HL-60 (cell line): ENCODE measurements at regions not wholly inside any gene's neighbourhood (a gene's known extent, or its start where the extent isn't known, plus 50 kb on each side); places are given as distances from the start of the nearest gene placed in this dataset.

Experiments
- GABPA ChIP-seq: IDR thresholded peaks from 2 replicates; pipeline ENCODE4 v1.6.1; 2012; ENCODE audit warnings: low read depth
- POLR2AphosphoS5 ChIP-seq: IDR thresholded peaks from 2 replicates; pipeline ENCODE4 v1.6.1; 2012; ENCODE audit warnings: low read depth
- SPI1 ChIP-seq: IDR thresholded peaks from 2 replicates; pipeline ENCODE4 v1.6.1; 2012; ENCODE audit warnings: low read depth, mild to moderate bottlenecking, borderline replicate concordance
- TF ChIP-seq, protein P1 (sequence below): IDR thresholded peaks from one replicate; pipeline ENCODE4 v1.5.1; 2011; ENCODE audit warnings: low read length, control low read depth, inconsistent platforms; ENCODE audit not compliant: insufficient read depth
- TF ChIP-seq, protein P2 (sequence below): IDR thresholded peaks from 2 replicates; pipeline ENCODE4 v1.6.1; 2012; ENCODE audit warnings: low read depth; ENCODE audit not compliant: insufficient replicate concordance

- TF ChIP-seq, protein P1, sequence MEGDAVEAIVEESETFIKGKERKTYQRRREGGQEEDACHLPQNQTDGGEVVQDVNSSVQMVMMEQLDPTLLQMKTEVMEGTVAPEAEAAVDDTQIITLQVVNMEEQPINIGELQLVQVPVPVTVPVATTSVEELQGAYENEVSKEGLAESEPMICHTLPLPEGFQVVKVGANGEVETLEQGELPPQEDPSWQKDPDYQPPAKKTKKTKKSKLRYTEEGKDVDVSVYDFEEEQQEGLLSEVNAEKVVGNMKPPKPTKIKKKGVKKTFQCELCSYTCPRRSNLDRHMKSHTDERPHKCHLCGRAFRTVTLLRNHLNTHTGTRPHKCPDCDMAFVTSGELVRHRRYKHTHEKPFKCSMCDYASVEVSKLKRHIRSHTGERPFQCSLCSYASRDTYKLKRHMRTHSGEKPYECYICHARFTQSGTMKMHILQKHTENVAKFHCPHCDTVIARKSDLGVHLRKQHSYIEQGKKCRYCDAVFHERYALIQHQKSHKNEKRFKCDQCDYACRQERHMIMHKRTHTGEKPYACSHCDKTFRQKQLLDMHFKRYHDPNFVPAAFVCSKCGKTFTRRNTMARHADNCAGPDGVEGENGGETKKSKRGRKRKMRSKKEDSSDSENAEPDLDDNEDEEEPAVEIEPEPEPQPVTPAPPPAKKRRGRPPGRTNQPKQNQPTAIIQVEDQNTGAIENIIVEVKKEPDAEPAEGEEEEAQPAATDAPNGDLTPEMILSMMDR, result no peak
- TF ChIP-seq POLR2AphosphoS5 (no peak), SPI1 (no peak), GABPA (no peak)
- TF ChIP-seq, protein P2, sequence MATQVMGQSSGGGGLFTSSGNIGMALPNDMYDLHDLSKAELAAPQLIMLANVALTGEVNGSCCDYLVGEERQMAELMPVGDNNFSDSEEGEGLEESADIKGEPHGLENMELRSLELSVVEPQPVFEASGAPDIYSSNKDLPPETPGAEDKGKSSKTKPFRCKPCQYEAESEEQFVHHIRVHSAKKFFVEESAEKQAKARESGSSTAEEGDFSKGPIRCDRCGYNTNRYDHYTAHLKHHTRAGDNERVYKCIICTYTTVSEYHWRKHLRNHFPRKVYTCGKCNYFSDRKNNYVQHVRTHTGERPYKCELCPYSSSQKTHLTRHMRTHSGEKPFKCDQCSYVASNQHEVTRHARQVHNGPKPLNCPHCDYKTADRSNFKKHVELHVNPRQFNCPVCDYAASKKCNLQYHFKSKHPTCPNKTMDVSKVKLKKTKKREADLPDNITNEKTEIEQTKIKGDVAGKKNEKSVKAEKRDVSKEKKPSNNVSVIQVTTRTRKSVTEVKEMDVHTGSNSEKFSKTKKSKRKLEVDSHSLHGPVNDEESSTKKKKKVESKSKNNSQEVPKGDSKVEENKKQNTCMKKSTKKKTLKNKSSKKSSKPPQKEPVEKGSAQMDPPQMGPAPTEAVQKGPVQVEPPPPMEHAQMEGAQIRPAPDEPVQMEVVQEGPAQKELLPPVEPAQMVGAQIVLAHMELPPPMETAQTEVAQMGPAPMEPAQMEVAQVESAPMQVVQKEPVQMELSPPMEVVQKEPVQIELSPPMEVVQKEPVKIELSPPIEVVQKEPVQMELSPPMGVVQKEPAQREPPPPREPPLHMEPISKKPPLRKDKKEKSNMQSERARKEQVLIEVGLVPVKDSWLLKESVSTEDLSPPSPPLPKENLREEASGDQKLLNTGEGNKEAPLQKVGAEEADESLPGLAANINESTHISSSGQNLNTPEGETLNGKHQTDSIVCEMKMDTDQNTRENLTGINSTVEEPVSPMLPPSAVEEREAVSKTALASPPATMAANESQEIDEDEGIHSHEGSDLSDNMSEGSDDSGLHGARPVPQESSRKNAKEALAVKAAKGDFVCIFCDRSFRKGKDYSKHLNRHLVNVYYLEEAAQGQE, result no peak
These were observed 99.6 kb downstream of the ING1 start for GRCh38 chr13:110812869-110813645.
